GM12878 (cell line): ENCODE measurements at regions not wholly inside any gene's neighbourhood (a gene's known extent, or its start where the extent isn't known, plus 50 kb on each side); places are given as distances from the start of the nearest gene placed in this dataset.
A peak's percentile ranks its signal among the peaks of the same experiment; 100 is the strongest.

Experiments
- ATAC-seq: fragments of 200-7000 bp; cut with Tn5 transposase; 3 replicates; pipeline ENCODE4 v1.9.1; 2020; ENCODE audit warnings: mild to moderate bottlenecking, moderate library complexity
- BruUV-seq: library from RNA; stranded (reverse); fragments of 400-500 nt; replicated peaks from 2 replicates; lab custom pipeline; 2021; lab: Mats Ljungman, UMichigan
- CTCF ChIA-PET: fragments of 300-600 bp; sonication (Branson Sonifier 250); formaldehyde crosslinking; extraction: SDS; loops from one replicate; lab custom pipeline; 2021; ENCODE audit warnings: inconsistent platforms; lab: Yijun Ruan, JAX
- POLR2A ChIA-PET: fragments of 350-600 bp; formaldehyde crosslinking; extraction: SDS; loops from one replicate; lab custom pipeline; 2021; ENCODE audit warnings: inconsistent platforms; lab: Charles Lee
- RAD21 ChIA-PET: fragments of 300-600 bp; sonication (Branson Sonifier 250); formaldehyde crosslinking; loops from one replicate; lab custom pipeline; 2023; ENCODE audit warnings: antibody characterized with exemption; ENCODE audit not compliant: unreplicated experiment; lab: Charles Lee
- SMC1A ChIA-PET: fragments of 300-600 bp; sonication (Branson Sonifier 250); formaldehyde crosslinking; loops from one replicate; lab custom pipeline; 2023; ENCODE audit not compliant: unreplicated experiment, uncharacterized antibody; lab: Charles Lee
- DNase-seq: peaks from one replicate; pipeline ENCODE4 v3.0.0-alpha.2; 2011; ENCODE audit warnings: low read depth, low spot score
- FAIRE-seq: peaks from 3 replicates; lab custom pipeline; 2011; peaks lifted over from hg19 to GRCh38; lab: Jason Lieb, UNC
- H2AFZ ChIP-seq: 2 replicates; pipeline ENCODE4 v1.6.0; 2011; ENCODE audit warnings: low read depth, low read length, control low read depth; ENCODE audit not compliant: control insufficient read depth
- H3K27ac ChIP-seq: 2 replicates; pipeline ENCODE4 v1.5.1; 2011; ENCODE audit warnings: control low read depth; ENCODE audit not compliant: control insufficient read depth, insufficient read depth
- H3K27me3 ChIP-seq, 2 experiments: replicated peaks in 1 of 2; 2 replicates each; pipeline versions ENCODE4 v1.6.0 to v1.6.1; 2011; ENCODE audit warnings: low read length in 1 of 2; ENCODE audit not compliant: control insufficient read depth in 2 of 2, insufficient read depth in 2 of 2
- H3K36me3 ChIP-seq, 2 experiments: 2 replicates each; pipeline ENCODE4 v1.5.1; 2011; ENCODE audit warnings: low read length in 1 of 2; ENCODE audit not compliant: control insufficient read depth in 2 of 2, insufficient read depth in 2 of 2
- H3K4me1 ChIP-seq: 2 replicates; pipeline ENCODE4 v1.6.1; 2011; ENCODE audit warnings: mild to moderate bottlenecking, low read length, moderate library complexity, mixed read lengths; ENCODE audit not compliant: control insufficient read depth, insufficient read depth
- H3K4me2 ChIP-seq: 2 replicates; pipeline ENCODE4 v1.6.0; 2011; ENCODE audit warnings: control low read depth; ENCODE audit not compliant: control insufficient read depth, insufficient read depth
- H3K4me3 ChIP-seq: fragments of 200-600 bp; sonication (generic); 2 replicates; pipeline ENCODE4 v1.5.1; 2016
- H3K79me2 ChIP-seq: 2 replicates; pipeline ENCODE4 v1.6.0; 2011; ENCODE audit warnings: low read length; ENCODE audit not compliant: control insufficient read depth, insufficient read depth
- H3K9ac ChIP-seq: 2 replicates; pipeline ENCODE4 v1.8.0; 2011; ENCODE audit warnings: low read length, control low read depth, mixed read lengths; ENCODE audit not compliant: control insufficient read depth, insufficient read depth
- H3K9me3 ChIP-seq: replicated peaks from 3 replicates; pipeline ENCODE4 v1.5.1; 2011; ENCODE audit warnings: mild to moderate bottlenecking, low read length; ENCODE audit not compliant: control insufficient read depth, insufficient read depth
- H4K20me1 ChIP-seq: 2 replicates; pipeline ENCODE4 v1.6.0; 2011; ENCODE audit not compliant: control insufficient read depth, insufficient read depth
- ATF3 ChIP-seq: IDR thresholded peaks from 2 replicates; pipeline ENCODE4 v1.6.1; 2011; ENCODE audit warnings: low read depth, mild to moderate bottlenecking, low read length, moderate library complexity, borderline replicate concordance; ENCODE audit errors: extremely low read depth
- CTCF ChIP-seq, 3 experiments: IDR thresholded peaks in 2 of 3; conservative IDR thresholded peaks in 1 of 3; 2 replicates each; pipeline ENCODE4 v1.5.1; 2011; ENCODE audit warnings: low read depth in 3 of 3, low read length in 3 of 3, mild to moderate bottlenecking in 3 of 3, control low read depth in 2 of 3, moderate library complexity in 2 of 3, inconsistent platforms in 1 of 3, mixed read lengths in 1 of 3; ENCODE audit not compliant: control insufficient read depth in 2 of 3, insufficient read depth in 1 of 3; ENCODE audit errors: extremely low read depth in 1 of 3
- KDM1A ChIP-seq: fragments of 200-600 bp; sonication (generic); IDR thresholded peaks from 2 replicates; pipeline ENCODE4 v1.6.1; 2016; ENCODE audit warnings: borderline replicate concordance
- MTA2 ChIP-seq: fragments of 450-650 bp; IDR thresholded peaks from 2 replicates; pipeline ENCODE4 v1.6.1; 2016; ENCODE audit warnings: low read depth, mild to moderate bottlenecking, moderate library complexity
- RAD21 ChIP-seq: IDR thresholded peaks from 2 replicates; pipeline ENCODE4 v1.6.1; 2011; ENCODE audit warnings: mild to moderate bottlenecking, low read depth, low read length, moderate library complexity; ENCODE audit not compliant: insufficient read depth
- RELB ChIP-seq: fragments of 450-650 bp; IDR thresholded peaks from 2 replicates; pipeline ENCODE4 v1.6.1; 2017; ENCODE audit warnings: low read depth, mild to moderate bottlenecking, moderate library complexity
- SMC3 ChIP-seq: IDR thresholded peaks from 2 replicates; pipeline ENCODE4 v1.6.1; 2011; ENCODE audit warnings: low read length, improper control_type of control experiment, borderline replicate concordance
- ZBTB40 ChIP-seq: fragments of 450-650 bp; IDR thresholded peaks from 2 replicates; pipeline ENCODE4 v1.6.1; 2016; ENCODE audit warnings: mild to moderate bottlenecking, moderate library complexity, borderline replicate concordance
- WGBS: methylation state at CpG from one replicate; pipeline ENCODE4 v1.1.6; 2016; ENCODE audit warnings: low lambda C conversion rate; ENCODE audit not compliant: insufficient replicate concordance, insufficient coverage; ENCODE audit errors: missing lambda C conversion rate; 5-methylcytosine and 5-hydroxymethylcytosine counted together
- in situ Hi-C: fragments of 300-500 bp; cut with MboI; formaldehyde crosslinking; loops from 9 replicates; pipeline ENCODE4 v1.14.3; 2018; ENCODE audit warnings: mixed read lengths
- intact Hi-C: fragments of 100-400 bp; cut with micrococcal nuclease; formaldehyde crosslinking; loops from one replicate; pipeline ENCODE4 v1.14.2; 2022; ENCODE audit not compliant: unreplicated experiment

- no peaks in the 10 kb centered on the region for H3K36me3 ChIP-seq
- H3K27me3 ChIP-seq, result no peaks in the 10 kb centered on the region
- BruUV-seq, result no TSS peak
- FAIRE-seq (peak; percentile 38), ATAC-seq (peak; percentile 64), DNase-seq (no peak)
- 38% methylated on average over 1 of the region's 1 CpG for WGBS
- no peak overlapping the region for H3K4me3 ChIP-seq
- ChIA-PET RAD21 (interaction anchor here (1.0 kb wide), 1 partner anchor 97 kb away, joined by 5 read pairs; no protein-coding TSS in a partner anchor), CTCF (interaction anchor here (1.2 kb wide), 1 partner anchor 219 kb away, joined by 4 read pairs; no protein-coding TSS in a partner anchor), SMC1A (no interaction called here), POLR2A (no interaction called here)
- in situ Hi-C loops, result no loop called here
- no peaks in the 10 kb centered on the region for H3K4me1 ChIP-seq
- no peak overlapping the region for H3K27ac ChIP-seq
- no peaks in the 10 kb centered on the region for H3K79me2 ChIP-seq
- no peak overlapping the region for H3K4me2 ChIP-seq
- no peaks in the 10 kb centered on the region for H4K20me1 ChIP-seq
- H3K9me3 ChIP-seq, result no peaks in the 10 kb centered on the region
- TF ChIP-seq KDM1A (no peak), RAD21 (0 out of 2 replicates have a peak, but pooled peaks have one; percentile 19), SMC3 (peak; percentile 29; the same call in 1 of the 2 replicates), CTCF (IDR thresholded peaks at IDR 0.05 in 2 of 3, conservative IDR thresholded peaks at IDR 0.05 in 1 of 3; ENCODE audit: control insufficient read depth in 2 of 3, extremely low read depth in 1 of 3, insufficient read depth in 1 of 3, low read depth in 3 of 3, low read length in 3 of 3) (peak; percentile 18 to 32 (median 25); a peak in 2 of 6 replicates)
- H2AFZ ChIP-seq, result no peak overlapping the region
- no peak overlapping the region for H3K9ac ChIP-seq
- intact Hi-C loops, result loop anchor here (2.0 to 5.0 kb wide), 2 partner anchors 97 to 218 kb away; no protein-coding TSS in a partner anchor
These were observed 160.0 kb upstream of the ANK3 start for GRCh38 chr10:60549686-60550085.

- no peak for ATAC-seq
- H3K79me2 ChIP-seq, result no peaks in the 10 kb centered on the region
- H3K9me3 ChIP-seq, result no peaks in the 10 kb centered on the region
- no peaks in the 10 kb centered on the region for H4K20me1 ChIP-seq
- H3K9ac ChIP-seq, result no peak overlapping the region
- in situ Hi-C loops, result no loop called here
- FAIRE-seq, result no peak
- H3K27ac ChIP-seq, result no peak overlapping the region
- H3K27me3 ChIP-seq, result no peaks in the 10 kb centered on the region
- DNase-seq, result no peak
- H2AFZ ChIP-seq, result no peak overlapping the region
- SMC1A ChIA-PET, result interaction anchor here (1.4 kb wide), 1 partner anchor 12 kb away, joined by 3 read pairs; no protein-coding TSS in a partner anchor
- 33% methylated on average over 4 of the region's 4 CpGs for WGBS
- no peak overlapping the region for H3K4me2 ChIP-seq
- BruUV-seq, result no TSS peak
- intact Hi-C loops, result no loop called here
- CTCF ChIA-PET, result no interaction called here
- no peaks in the 10 kb centered on the region for H3K36me3 ChIP-seq
- POLR2A ChIA-PET, result no interaction called here
- H3K4me3 ChIP-seq, result no peak overlapping the region
- H3K4me1 ChIP-seq, result no peaks in the 10 kb centered on the region
- RAD21 ChIA-PET, result no interaction called here
- TF ChIP-seq RELB, result no peak
- no peak for TF ChIP-seq ATF3
- TF ChIP-seq ZBTB40, result no peak
- TF ChIP-seq MTA2, result no peak
These were observed 153.0 kb upstream of the ANK3 start for GRCh38 chr10:60542657-60543056.
